DMS53 treated with DMSO at 0.1 percent for 48 hours (cell line): ENCODE measurements at regions not wholly inside any gene's neighbourhood (a gene's known extent, or its start where the extent isn't known, plus 50 kb on each side); places are given as distances from the start of the nearest gene placed in this dataset.
"Not testable (repeated sequence)": the region's sequence is repeated elsewhere in the genome, so short reads cannot be mapped to it uniquely, and the experiment has no call there.

ENCODE experiments used
- DNase-seq: peaks from one replicate; lab custom pipeline; 2025; ENCODE audit not compliant: unreplicated experiment; lab: John Stamatoyannopoulos, UW

GRCh38 chr13:79190932-79191331 is 215.1 kb downstream of the RBM26 start:
- no peak for DNase-seq

GRCh38 chr13:79187917-79188690 is 218.0 kb downstream of the RBM26 start:
- no peak for DNase-seq

GRCh38 chr13:79185580-79185979 is 220.5 kb downstream of the RBM26 start:
- DNase-seq, result no peak

- DNase-seq, result no peak
Measured at GRCh38 chr13:79183231-79183630, 222.8 kb downstream of the RBM26 start.

- DNase-seq, result not testable (repeated sequence)
Measured at GRCh38 chr13:79173691-79174090, 232.4 kb downstream of the RBM26 start.

GRCh38 chr13:79172924-79173323 is 233.1 kb downstream of the RBM26 start:
- not testable (repeated sequence) for DNase-seq

- DNase-seq, result no peak
Measured at GRCh38 chr13:79171141-79172061, 234.7 kb downstream of the RBM26 start.

GRCh38 chr13:79160818-79161217 is 245.2 kb downstream of the RBM26 start:
- DNase-seq, result no peak

- DNase-seq, result no peak
Measured at GRCh38 chr13:79155883-79156282, 250.2 kb downstream of the RBM26 start.

GRCh38 chr13:79149210-79149609 is 256.8 kb downstream of the RBM26 start:
- no peak for DNase-seq

- no peak for DNase-seq
Measured at GRCh38 chr13:79141082-79141481, 265.0 kb downstream of the RBM26 start.

- no peak for DNase-seq
Measured at GRCh38 chr13:79128158-79128557, 277.9 kb downstream of the RBM26 start.

- DNase-seq, result no peak
Measured at GRCh38 chr13:79126706-79127105, 279.3 kb downstream of the RBM26 start.

- no peak for DNase-seq
Measured at GRCh38 chr13:79124183-79124582, 281.9 kb downstream of the RBM26 start.

- DNase-seq, result no peak
Measured at GRCh38 chr13:79121286-79121685, 284.8 kb downstream of the RBM26 start.

GRCh38 chr13:79119578-79120107 is 286.4 kb downstream of the RBM26 start:
- no peak for DNase-seq

- DNase-seq, result no peak
Measured at GRCh38 chr13:79112016-79112415, 294.0 kb downstream of the RBM26 start.

- DNase-seq, result peak; percentile 50
Measured at GRCh38 chr13:79108914-79109643, 297.0 kb downstream of the RBM26 start.

- no peak for DNase-seq
Measured at GRCh38 chr13:79098596-79098995, 307.5 kb downstream of the RBM26 start.

- no peak for DNase-seq
Measured at GRCh38 chr13:79097201-79097600, 308.9 kb downstream of the RBM26 start.

- no peak for DNase-seq
Measured at GRCh38 chr13:79096099-79096498, 310.0 kb downstream of the RBM26 start.
